PC-3 (cell line): ENCODE measurements at regions not wholly inside any gene's neighbourhood (a gene's known extent, or its start where the extent isn't known, plus 50 kb on each side); places are given as distances from the start of the nearest gene placed in this dataset.

Experiments used
- EZH2 ChIP-seq: fragments of 300-600 bp; sonication (generic); IDR thresholded peaks from one replicate; pipeline ENCODE4 v1.6.1; 2017; ENCODE audit warnings: antibody characterized with exemption, mild to moderate bottlenecking, low read length; ENCODE audit not compliant: unreplicated experiment
- EZH2phosphoT487 ChIP-seq: fragments of 300-600 bp; sonication (generic); IDR thresholded peaks from 2 replicates; pipeline ENCODE4 v1.6.1; 2018; ENCODE audit warnings: mild to moderate bottlenecking, antibody characterized with exemption, low read length, borderline replicate concordance
- TF ChIP-seq, protein P1 (sequence below): fragments of 300-600 bp; sonication (generic); conservative IDR thresholded peaks from 2 replicates; pipeline ENCODE4 v1.5.1; 2017; ENCODE audit warnings: antibody characterized with exemption, low read depth, mild to moderate bottlenecking, low read length

DNA sequence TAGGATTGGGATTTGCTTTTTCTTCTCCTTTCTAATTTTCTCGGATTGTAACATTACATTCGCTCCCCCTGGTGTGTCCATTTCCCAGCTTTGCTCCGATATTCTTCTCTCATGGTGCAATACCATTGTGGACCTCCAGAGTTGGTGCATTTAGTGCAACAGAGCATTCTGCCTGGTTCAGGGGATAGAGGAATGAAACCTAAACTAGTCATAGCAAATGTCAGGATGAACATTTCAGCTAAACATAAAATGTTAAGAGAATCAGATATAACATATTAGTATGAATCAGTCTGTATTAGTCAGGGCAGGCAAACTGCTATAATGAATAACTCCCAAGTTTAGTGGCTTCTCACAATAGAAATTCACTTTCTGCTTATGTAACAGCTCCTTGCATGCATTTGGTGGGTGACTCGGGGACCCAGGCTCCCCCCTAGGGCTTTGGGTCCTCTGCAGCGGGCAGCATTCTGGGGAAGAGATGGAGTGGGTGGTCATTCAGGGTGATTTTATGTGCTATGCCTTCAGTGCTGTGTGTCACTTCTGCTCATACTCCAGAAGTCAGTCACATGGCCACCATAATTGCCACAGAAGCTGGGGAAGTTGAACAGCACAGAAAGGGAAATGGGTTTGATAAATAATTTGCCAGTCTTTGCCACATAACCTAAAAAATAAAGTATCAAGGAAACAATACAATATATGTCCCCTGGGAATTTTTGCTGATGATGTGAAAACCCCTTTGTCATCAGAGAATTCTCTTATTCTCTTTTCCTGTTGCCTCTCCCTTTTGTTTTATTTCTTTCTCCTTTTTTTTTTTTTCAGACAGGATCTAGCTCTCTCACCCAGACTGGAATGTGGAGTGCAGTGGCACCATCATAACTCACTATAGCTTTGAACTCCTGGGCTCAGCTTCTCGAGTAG lies 111.0 kb downstream of the HSPH1 start:
- TF ChIP-seq, protein P1, sequence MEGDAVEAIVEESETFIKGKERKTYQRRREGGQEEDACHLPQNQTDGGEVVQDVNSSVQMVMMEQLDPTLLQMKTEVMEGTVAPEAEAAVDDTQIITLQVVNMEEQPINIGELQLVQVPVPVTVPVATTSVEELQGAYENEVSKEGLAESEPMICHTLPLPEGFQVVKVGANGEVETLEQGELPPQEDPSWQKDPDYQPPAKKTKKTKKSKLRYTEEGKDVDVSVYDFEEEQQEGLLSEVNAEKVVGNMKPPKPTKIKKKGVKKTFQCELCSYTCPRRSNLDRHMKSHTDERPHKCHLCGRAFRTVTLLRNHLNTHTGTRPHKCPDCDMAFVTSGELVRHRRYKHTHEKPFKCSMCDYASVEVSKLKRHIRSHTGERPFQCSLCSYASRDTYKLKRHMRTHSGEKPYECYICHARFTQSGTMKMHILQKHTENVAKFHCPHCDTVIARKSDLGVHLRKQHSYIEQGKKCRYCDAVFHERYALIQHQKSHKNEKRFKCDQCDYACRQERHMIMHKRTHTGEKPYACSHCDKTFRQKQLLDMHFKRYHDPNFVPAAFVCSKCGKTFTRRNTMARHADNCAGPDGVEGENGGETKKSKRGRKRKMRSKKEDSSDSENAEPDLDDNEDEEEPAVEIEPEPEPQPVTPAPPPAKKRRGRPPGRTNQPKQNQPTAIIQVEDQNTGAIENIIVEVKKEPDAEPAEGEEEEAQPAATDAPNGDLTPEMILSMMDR, result peak; percentile 36; the same call in 1 of the 2 replicates
- TF ChIP-seq EZH2 (no peak), EZH2phosphoT487 (no peak)
